BJ (cell line): ENCODE measurements at regions not wholly inside any gene's neighbourhood (a gene's known extent, or its start where the extent isn't known, plus 50 kb on each side); places are given as distances from the start of the nearest gene placed in this dataset.

Source experiments
- CTCF ChIA-PET: fragments of 350-600 bp; formaldehyde crosslinking; extraction: SDS; loops from one replicate; lab custom pipeline; 2021; ENCODE audit warnings: antibody characterized with exemption, inconsistent platforms; lab: Yijun Ruan, JAX
- POLR2A ChIA-PET: fragments of 300-600 bp; sonication (Branson Sonifier 250); formaldehyde crosslinking; extraction: SDS; loops from one replicate; lab custom pipeline; 2021; ENCODE audit warnings: antibody characterized with exemption; lab: Charles Lee
- DNase-seq: peaks from one replicate; pipeline ENCODE4 v3.0.0-alpha.2; 2011; ENCODE audit warnings: low read depth
- H3K27me3 ChIP-seq: 2 replicates; pipeline ENCODE4 v1.6.0; 2011; ENCODE audit warnings: low read length; ENCODE audit not compliant: control insufficient read depth, insufficient read depth
- H3K36me3 ChIP-seq: 2 replicates; pipeline ENCODE4 v1.5.1; 2011; ENCODE audit warnings: low read length; ENCODE audit not compliant: control insufficient read depth, insufficient read depth
- H3K4me3 ChIP-seq: 2 replicates; pipeline ENCODE4 v1.5.1; 2011; ENCODE audit warnings: low read depth, mild to moderate bottlenecking, control low read depth, low read length
- TF ChIP-seq, protein P1 (sequence below): IDR thresholded peaks from 2 replicates; pipeline ENCODE4 v1.5.1; 2011; ENCODE audit warnings: low read depth, mild to moderate bottlenecking, control low read depth, inconsistent platforms, low read length, moderate library complexity; ENCODE audit not compliant: insufficient read depth

GRCh38 chr1:219763321-219763720 is 150.4 kb upstream of the ZC3H11B start:
- H3K36me3 ChIP-seq = no peaks in the 10 kb centered on the region
- TF ChIP-seq, protein P1, sequence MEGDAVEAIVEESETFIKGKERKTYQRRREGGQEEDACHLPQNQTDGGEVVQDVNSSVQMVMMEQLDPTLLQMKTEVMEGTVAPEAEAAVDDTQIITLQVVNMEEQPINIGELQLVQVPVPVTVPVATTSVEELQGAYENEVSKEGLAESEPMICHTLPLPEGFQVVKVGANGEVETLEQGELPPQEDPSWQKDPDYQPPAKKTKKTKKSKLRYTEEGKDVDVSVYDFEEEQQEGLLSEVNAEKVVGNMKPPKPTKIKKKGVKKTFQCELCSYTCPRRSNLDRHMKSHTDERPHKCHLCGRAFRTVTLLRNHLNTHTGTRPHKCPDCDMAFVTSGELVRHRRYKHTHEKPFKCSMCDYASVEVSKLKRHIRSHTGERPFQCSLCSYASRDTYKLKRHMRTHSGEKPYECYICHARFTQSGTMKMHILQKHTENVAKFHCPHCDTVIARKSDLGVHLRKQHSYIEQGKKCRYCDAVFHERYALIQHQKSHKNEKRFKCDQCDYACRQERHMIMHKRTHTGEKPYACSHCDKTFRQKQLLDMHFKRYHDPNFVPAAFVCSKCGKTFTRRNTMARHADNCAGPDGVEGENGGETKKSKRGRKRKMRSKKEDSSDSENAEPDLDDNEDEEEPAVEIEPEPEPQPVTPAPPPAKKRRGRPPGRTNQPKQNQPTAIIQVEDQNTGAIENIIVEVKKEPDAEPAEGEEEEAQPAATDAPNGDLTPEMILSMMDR = no peak
- H3K27me3 ChIP-seq = no peaks in the 10 kb centered on the region
- POLR2A ChIA-PET = no interaction called here
- H3K4me3 ChIP-seq = no peak overlapping the region
- DNase-seq = no peak
- CTCF ChIA-PET = no interaction called here

DNA sequence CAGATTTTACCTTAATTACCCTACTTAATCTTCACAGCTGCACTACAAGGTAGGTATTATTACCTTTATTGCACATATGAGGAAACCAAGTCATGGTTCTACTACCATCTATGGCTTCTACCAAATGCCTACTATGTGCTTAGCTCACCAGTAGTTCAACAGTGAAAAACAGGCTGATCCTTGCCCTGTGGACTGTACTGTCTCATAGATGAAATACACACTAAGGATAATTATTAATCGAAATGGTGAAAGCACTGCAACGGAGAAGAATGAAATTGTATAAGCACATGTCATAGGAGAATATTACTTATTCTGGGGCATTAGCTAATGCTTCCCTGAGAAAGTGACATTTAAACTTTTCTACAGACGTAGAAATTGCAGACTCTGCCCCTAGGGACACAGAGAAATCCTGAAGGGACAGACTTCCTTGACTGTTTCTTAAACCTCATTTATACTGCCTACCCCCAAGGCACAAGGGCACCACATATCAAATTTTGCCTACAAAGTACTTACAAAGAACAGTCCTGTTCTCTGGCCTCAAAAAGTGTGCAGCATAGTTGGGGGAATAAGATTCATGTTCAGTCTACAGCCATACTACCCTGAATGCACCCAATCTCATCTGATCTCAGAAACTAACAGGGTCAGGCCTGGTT is 148.4 kb upstream of the ZC3H11B start:
- Histone ChIP-seq H3K36me3 (no peaks in the 10 kb centered on the region), H3K4me3 (no peak overlapping the region), H3K27me3 (no peaks in the 10 kb centered on the region)
- ChIA-PET POLR2A (no interaction called here), CTCF (no interaction called here)
- no peak for DNase-seq
- TF ChIP-seq, protein P1 = no peak

- TF ChIP-seq, protein P1 = no peak
- Histone ChIP-seq H3K36me3 (no peaks in the 10 kb centered on the region), H3K4me3 (no peak overlapping the region), H3K27me3 (no peaks in the 10 kb centered on the region)
- DNase-seq = no peak
- ChIA-PET POLR2A (no interaction called here), CTCF (interaction anchor here (0.6 kb wide), 1 partner anchor 948 kb away, joined by 3 read pairs; no protein-coding TSS in a partner anchor)
Observed at GRCh38 chr1:219759095-219759494, 146.2 kb upstream of the ZC3H11B start.

GRCh38 chr1:219757890-219758289 is 145.0 kb upstream of the ZC3H11B start:
- Histone ChIP-seq H3K4me3 (no peak overlapping the region), H3K27me3 (no peaks in the 10 kb centered on the region), H3K36me3 (no peaks in the 10 kb centered on the region)
- no peak for DNase-seq
- TF ChIP-seq, protein P1 = no peak
- ChIA-PET CTCF (no interaction called here), POLR2A (no interaction called here)

DNA sequence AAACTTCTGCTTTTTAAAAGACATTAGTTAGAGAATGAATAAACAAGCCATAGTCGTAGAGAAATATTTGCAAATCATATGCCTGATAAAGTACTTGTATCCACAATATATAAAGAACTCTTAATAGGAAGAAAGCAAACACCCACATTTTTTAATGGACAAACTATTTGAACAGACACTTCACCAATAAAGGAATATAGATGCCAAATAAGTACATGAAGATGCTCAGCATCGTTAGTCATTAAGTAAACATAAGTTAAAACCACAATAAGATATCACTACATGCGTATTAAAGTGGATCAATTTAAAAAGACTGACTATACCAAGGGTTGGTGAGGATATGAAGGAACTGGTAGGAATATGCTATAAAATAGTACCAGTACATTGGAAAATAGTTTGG is 142.3 kb upstream of the ZC3H11B start:
- POLR2A ChIA-PET = no interaction called here
- Histone ChIP-seq H3K4me3 (no peak overlapping the region), H3K36me3 (no peaks in the 10 kb centered on the region), H3K27me3 (no peaks in the 10 kb centered on the region)
- CTCF ChIA-PET = no interaction called here
- DNase-seq = no peak
- TF ChIP-seq, protein P1 = no peak
